Left ventricle myocardium inferior (tissue), 1 donor: ENCODE measurements at regions not wholly inside any gene's neighbourhood (a gene's known extent, or its start where the extent isn't known, plus 50 kb on each side); places are given as distances from the start of the nearest gene placed in this dataset.

Experiments
- DNase-seq: peaks from one replicate; pipeline ENCODE4 v3.0.0-alpha.2; 2020
- H3K27ac ChIP-seq: fragments of 200-600 bp; replicated peaks from 2 replicates; pipeline ENCODE4 v1.8.0; 2021
- H3K27me3 ChIP-seq: fragments of 200-600 bp; 2 replicates; pipeline ENCODE4 v1.8.0; 2021; ENCODE audit warnings: low read depth
- H3K36me3 ChIP-seq: fragments of 200-600 bp; 2 replicates; pipeline ENCODE4 v1.8.0; 2021
- H3K4me1 ChIP-seq: fragments of 200-600 bp; 2 replicates; pipeline ENCODE4 v1.8.0; 2021
- H3K4me3 ChIP-seq: fragments of 200-600 bp; 2 replicates; pipeline ENCODE4 v1.8.0; 2021; ENCODE audit warnings: mild to moderate bottlenecking, moderate library complexity
- H3K9me3 ChIP-seq: fragments of 200-600 bp; replicated peaks from 2 replicates; pipeline ENCODE4 v1.8.0; 2021
- intact Hi-C: fragments of 100-400 bp; cut with micrococcal nuclease; formaldehyde crosslinking; loops from one replicate; pipeline ENCODE4 v1.11.0; 2022
- TF ChIP-seq, protein P1 (sequence below): fragments of 200-600 bp; IDR thresholded peaks from 2 replicates; pipeline ENCODE4 v1.8.0; 2021; ENCODE audit warnings: antibody characterized with exemption, mild to moderate bottlenecking, borderline replicate concordance
- donor health status: DM: no; HTN: yes; CAD: no; lungs with severe emphysema.

DNA sequence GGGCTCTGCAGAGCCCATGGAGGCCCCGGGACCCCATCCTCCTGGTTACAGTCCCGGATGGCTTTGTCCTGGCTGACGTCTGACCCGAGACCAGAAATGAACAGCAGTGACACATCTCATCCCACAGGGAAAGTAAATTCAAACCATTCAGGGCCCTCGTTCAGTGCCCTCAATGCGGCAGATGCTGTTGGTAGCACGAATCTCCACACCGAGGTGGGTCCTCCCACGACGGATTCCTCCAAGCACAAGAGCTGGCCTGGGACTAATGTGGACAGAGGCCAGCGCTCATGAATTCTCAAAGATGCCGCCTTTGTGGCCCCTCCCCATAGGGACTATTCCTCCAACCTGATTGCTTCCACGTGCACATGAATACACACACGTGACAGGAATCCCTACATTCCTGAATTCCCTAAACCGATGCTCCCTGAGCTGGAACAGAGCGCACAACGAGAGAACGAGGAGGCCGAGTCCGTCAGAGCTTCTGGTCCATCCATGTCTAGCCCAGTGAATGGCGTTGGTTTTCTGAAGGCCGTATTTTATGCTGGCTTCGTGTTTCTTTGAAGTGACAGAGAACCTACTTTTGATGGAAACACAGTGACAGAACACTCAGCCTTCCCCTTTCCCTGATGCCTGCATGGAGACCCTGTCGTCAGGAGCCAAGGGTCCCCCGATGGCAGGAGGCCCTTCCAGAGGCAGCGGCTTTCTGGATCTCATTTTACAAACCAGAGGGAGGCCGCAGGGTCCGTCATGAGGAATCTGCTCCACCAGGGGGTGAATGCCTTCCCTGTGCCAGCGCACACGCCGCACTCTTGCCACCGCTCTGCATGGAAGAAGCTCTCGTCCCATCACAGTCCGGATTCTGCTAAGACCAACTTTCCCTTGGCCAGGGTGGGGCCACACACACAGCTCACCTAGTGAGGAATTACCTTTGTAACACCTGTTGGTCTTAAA lies 64.3 kb upstream of the SNTG2 start:
- peaks cover 97% of the 10 kb centered on the region for H3K27me3 ChIP-seq
- no peaks in the 10 kb centered on the region for H3K9me3 ChIP-seq
- TF ChIP-seq, protein P1, sequence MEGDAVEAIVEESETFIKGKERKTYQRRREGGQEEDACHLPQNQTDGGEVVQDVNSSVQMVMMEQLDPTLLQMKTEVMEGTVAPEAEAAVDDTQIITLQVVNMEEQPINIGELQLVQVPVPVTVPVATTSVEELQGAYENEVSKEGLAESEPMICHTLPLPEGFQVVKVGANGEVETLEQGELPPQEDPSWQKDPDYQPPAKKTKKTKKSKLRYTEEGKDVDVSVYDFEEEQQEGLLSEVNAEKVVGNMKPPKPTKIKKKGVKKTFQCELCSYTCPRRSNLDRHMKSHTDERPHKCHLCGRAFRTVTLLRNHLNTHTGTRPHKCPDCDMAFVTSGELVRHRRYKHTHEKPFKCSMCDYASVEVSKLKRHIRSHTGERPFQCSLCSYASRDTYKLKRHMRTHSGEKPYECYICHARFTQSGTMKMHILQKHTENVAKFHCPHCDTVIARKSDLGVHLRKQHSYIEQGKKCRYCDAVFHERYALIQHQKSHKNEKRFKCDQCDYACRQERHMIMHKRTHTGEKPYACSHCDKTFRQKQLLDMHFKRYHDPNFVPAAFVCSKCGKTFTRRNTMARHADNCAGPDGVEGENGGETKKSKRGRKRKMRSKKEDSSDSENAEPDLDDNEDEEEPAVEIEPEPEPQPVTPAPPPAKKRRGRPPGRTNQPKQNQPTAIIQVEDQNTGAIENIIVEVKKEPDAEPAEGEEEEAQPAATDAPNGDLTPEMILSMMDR: no peak
- intact Hi-C loops: no loop called here
- H3K4me3 ChIP-seq: no peak overlapping the region
- no peak overlapping the region for H3K27ac ChIP-seq
- DNase-seq: no peak
- H3K36me3 ChIP-seq: no peaks in the 10 kb centered on the region
- no peaks in the 10 kb centered on the region for H3K4me1 ChIP-seq

DNA sequence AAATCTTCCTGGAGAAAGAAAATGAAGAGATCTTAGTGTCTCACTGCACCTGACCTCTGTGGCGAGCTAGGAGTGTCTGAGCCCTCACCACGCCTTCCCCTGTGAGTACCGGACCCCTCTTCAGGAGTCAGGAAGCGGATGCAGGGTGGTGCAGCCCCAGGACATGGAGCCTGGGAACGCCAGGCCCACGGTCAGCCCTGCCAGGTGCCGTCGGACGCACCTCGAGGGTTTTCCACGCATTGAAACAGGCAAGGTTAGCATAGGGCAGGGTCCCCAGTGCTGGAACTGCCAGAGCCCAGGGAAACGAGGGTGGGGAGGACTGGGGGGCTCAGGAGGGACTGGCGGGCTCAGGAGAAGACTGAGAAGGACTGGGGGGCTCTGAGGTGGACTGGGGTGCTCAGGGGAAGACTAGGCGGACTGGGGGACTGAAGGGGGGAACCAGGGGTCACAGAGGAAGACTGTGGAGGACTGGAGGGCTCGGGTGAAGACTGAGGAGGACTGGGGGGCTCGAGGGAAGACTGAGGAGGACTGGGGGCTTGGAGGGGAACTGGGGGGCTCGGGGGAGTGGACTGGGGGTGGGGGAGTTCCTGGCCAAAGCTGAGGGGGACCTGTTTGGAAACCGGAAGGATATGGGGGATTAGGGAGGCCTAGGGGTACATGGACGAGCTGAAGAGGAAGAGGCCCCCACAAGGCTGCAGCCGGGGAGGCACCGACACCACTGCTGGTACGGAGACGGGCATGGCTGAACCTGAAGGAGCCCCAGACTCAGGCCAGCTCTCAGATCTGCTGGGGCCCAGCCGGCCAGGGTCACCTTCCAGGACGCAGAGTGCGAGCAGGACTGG lies 65.2 kb upstream of the SNTG2 start:
- H3K4me1 ChIP-seq: no peaks in the 10 kb centered on the region
- H3K9me3 ChIP-seq: no peaks in the 10 kb centered on the region
- H3K4me3 ChIP-seq: no peak overlapping the region
- H3K27me3 ChIP-seq: peaks cover 97% of the 10 kb centered on the region
- no peak overlapping the region for H3K27ac ChIP-seq
- H3K36me3 ChIP-seq: no peaks in the 10 kb centered on the region
- intact Hi-C loops: no loop called here
- DNase-seq: no peak
- TF ChIP-seq, protein P1: no peak

DNA sequence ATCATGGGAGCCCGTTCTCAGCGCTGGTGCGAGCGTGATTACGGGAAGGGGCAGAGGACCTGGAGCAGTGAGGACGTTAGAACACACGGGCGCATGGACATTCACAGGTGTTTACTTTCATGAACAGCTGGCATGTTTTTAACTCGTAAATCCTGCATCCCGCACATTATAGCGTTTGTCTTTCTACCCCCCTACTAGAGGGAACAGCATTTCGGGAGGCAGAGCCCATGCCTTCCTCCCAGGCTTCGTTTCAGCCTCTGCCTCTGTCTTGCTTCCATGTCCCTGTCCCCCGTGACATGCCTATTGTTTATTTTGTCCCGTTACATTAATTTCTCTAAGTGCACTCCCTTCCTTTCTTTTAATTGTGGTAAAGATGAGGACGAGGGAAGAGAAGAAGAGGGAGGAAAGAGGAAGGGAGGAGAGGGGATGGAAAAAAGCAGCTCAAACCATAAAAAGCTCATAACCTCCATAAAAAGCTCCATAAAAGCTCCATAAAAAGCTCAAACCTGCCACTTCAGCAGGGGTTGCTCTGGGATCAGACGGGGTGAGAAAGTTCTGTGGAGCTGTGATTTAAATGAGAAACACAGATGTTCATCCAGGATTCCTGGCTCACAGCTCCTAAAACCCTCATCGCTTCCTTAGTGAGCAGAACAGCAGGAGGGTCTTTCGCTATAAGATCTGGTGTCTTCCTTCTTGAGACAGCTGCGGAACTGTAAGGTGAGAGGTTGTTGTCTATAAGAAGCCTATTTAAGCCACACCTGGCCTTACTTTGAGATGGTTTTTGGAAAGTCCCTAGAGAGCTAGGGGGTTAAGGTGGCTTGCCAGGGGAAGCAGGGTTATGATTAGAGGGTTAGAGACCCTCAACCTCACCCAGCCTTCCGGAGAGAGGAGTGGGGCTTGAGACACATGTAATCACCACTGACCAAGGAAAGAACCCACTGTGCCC lies 66.6 kb upstream of the SNTG2 start:
- no peaks in the 10 kb centered on the region for H3K4me1 ChIP-seq
- TF ChIP-seq, protein P1: no peak
- intact Hi-C loops: no loop called here
- no peaks in the 10 kb centered on the region for H3K9me3 ChIP-seq
- no peak overlapping the region for H3K27ac ChIP-seq
- no peak for DNase-seq
- H3K36me3 ChIP-seq: no peaks in the 10 kb centered on the region
- no peak overlapping the region for H3K4me3 ChIP-seq
- peaks cover 96% of the 10 kb centered on the region for H3K27me3 ChIP-seq

DNA sequence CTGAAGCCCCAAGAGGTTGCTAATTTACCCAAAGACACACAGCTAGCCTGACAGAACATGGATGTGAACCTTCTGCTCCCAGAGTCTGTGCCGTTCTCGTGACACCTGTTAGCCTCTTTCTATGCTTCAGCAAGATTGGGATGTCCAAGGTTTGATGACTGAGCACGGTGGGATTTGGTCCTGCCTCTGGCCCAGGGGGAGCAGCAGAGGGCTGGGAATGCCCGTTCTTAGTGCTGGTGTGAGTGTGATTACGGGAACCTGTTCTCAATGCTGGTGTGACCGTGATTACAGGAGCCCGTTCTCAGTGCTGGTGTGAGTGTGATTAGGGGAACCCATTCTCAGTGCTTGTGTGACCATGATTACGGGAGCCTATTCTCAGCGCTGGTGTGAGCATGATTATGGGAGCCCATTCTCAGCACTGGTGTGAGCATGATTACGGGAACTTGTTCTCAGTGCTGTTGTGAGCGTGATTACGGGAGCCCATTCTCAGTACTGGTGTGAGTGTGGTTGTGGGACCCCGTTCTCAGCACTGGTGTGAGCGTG lies 67.3 kb upstream of the SNTG2 start:
- Histone ChIP-seq H3K4me3 (no peak overlapping the region), H3K9me3 (no peaks in the 10 kb centered on the region), H3K36me3 (no peaks in the 10 kb centered on the region), H3K4me1 (no peaks in the 10 kb centered on the region), H3K27me3 (peaks cover 92% of the 10 kb centered on the region), H3K27ac (no peak overlapping the region)
- DNase-seq: no peak
- intact Hi-C loops: no loop called here
- TF ChIP-seq, protein P1: no peak
